AG04449 (cell line): ENCODE measurements at regions not wholly inside any gene's neighbourhood (a gene's known extent, or its start where the extent isn't known, plus 50 kb on each side); places are given as distances from the start of the nearest gene placed in this dataset.

Experiments used
- CTCF ChIA-PET: fragments of 350-600 bp; formaldehyde crosslinking; extraction: SDS; loops from one replicate; lab custom pipeline; 2021; ENCODE audit warnings: antibody characterized with exemption; lab: Yijun Ruan, JAX
- POLR2A ChIA-PET: fragments of 400-600, 350-600 bp; formaldehyde crosslinking; extraction: SDS; loops from one replicate; lab custom pipeline; 2020; ENCODE audit warnings: antibody characterized with exemption, inconsistent platforms; lab: Yijun Ruan, JAX
- DNase-seq: peaks from one replicate; pipeline ENCODE4 v3.0.0-alpha.2; 2010; ENCODE audit warnings: low read depth, low spot score
- H3K4me3 ChIP-seq: 2 replicates; pipeline ENCODE4 v1.5.1; 2011; ENCODE audit warnings: low read depth, mild to moderate bottlenecking, control low read depth, low read length
- TF ChIP-seq, protein P1 (sequence below): IDR thresholded peaks from one replicate; pipeline ENCODE4 v1.5.1; 2011; ENCODE audit warnings: mild to moderate bottlenecking, moderate library complexity, low read length, control low read depth, inconsistent platforms; ENCODE audit not compliant: insufficient read depth; ENCODE audit errors: missing control alignments

DNA sequence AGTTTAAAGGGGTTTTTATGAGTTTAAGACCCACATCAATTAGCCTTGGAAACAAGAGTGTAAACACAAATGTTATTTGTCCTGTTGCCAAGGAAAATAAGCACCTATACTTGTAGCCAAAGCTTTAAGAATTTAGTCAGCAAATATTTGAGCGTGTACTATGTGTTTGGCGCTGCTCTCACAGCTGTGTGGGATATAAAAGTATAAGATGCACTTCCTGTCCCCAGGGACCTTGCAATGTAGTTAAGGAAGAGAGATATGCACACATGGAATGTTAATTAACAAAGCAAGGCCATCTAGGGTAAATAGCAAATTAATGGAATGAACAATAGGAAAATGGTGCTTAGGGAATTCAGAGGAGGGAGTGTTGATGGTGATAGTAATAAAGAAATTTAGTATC, 134.9 kb upstream of the SRRM4 start:
- ChIA-PET POLR2A (no interaction called here), CTCF (no interaction called here)
- no peak overlapping the region for H3K4me3 ChIP-seq
- no peak for DNase-seq
- TF ChIP-seq, protein P1, sequence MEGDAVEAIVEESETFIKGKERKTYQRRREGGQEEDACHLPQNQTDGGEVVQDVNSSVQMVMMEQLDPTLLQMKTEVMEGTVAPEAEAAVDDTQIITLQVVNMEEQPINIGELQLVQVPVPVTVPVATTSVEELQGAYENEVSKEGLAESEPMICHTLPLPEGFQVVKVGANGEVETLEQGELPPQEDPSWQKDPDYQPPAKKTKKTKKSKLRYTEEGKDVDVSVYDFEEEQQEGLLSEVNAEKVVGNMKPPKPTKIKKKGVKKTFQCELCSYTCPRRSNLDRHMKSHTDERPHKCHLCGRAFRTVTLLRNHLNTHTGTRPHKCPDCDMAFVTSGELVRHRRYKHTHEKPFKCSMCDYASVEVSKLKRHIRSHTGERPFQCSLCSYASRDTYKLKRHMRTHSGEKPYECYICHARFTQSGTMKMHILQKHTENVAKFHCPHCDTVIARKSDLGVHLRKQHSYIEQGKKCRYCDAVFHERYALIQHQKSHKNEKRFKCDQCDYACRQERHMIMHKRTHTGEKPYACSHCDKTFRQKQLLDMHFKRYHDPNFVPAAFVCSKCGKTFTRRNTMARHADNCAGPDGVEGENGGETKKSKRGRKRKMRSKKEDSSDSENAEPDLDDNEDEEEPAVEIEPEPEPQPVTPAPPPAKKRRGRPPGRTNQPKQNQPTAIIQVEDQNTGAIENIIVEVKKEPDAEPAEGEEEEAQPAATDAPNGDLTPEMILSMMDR, result no peak

DNA sequence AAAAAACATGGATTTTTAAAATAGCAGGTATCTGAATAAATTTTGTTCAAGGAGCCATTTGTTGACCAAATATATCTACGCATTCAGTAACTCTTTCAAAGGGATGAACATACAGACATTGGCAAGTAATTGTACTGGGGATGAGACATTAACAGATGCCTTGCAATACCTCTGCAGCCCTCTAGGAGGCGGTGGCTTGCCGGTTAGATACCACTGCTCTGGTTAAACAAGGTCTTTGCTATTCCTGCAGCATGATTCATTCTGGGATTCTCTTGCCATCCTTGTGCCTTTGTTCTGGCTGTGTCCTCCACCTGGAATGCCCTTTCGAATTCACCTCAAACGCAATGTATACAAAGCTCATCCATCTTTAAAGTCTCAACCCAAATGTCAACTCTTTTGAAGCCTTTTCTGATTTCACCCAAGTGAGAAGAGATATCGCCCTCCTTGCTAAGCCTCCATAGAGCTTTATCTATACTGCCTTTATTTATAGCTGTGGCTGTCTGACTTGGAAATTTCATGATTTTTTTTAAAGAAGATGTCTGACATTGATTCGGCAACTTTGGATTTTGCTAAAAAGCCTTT, 131.0 kb upstream of the SRRM4 start:
- ChIA-PET CTCF (no interaction called here), POLR2A (no interaction called here)
- TF ChIP-seq, protein P1, result peak; percentile 10
- DNase-seq, result no peak
- no peak overlapping the region for H3K4me3 ChIP-seq

DNA sequence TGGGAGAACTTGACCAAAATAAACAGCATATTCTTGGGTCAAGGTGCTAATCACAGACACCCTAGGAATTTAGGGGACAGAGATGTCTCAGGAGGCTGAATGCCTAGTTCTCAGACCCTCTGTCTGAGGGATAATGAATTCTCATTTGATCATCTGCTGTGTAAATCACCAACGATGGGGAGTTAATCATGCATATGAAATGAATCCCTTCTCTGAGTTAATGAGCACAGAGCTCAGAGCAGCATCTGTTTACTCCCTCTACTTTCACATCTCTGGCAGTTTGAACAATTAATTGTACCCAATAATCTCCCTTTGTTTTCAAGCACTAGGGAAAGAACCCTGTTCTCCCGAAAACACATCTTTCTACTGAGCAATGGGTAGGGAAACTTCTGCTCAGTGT, 129.4 kb upstream of the SRRM4 start:
- TF ChIP-seq, protein P1, result no peak
- DNase-seq, result no peak
- no peak overlapping the region for H3K4me3 ChIP-seq
- ChIA-PET POLR2A (no interaction called here), CTCF (no interaction called here)

DNA sequence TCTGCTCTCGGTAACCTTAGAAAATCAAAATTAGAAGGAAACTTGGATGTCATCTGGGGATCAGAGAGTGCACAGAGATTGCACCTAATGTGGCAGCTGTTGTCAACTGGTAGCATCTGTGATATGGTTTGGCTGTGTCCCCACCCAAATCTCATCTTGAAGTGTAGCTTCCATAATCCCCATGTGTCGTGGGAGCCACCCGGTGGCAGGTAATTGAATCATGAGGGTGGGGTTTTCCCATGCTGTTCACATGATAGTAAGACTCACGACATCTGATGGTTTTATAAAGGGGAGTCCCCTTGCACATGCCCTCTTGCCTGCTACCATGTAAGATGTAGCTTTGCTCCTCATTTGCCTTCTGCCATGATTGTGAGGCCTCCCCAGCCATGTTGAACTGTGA, 127.7 kb upstream of the SRRM4 start:
- POLR2A ChIA-PET, result no interaction called here
- no peak for DNase-seq

DNA sequence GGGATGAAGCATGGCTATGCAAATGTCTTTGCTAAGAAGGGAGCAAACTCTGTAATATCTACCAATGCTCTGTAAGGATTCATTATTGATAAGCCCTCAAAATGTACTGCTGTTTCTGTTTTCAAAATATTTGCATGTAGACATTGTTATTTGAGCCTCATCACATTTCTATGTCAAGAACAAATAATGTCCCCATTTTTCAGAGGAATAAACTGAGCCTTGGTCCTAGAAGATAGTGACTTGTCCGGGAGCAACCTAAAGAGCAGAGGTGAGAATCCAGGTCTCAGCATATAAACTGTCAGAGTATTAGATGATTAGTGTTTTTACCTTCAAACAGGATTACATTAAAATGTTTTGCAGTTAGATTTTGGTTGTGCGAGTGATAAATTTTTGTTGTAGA, 125.5 kb upstream of the SRRM4 start:
- DNase-seq, result no peak
- TF ChIP-seq, protein P1, result no peak
- no peak overlapping the region for H3K4me3 ChIP-seq
- ChIA-PET CTCF (no interaction called here), POLR2A (no interaction called here)

More for the DNA sequence above, 127.7 kb upstream of the SRRM4 start:
- TF ChIP-seq, protein P1, result no peak
- no peak overlapping the region for H3K4me3 ChIP-seq
- CTCF ChIA-PET, result no interaction called here

DNA sequence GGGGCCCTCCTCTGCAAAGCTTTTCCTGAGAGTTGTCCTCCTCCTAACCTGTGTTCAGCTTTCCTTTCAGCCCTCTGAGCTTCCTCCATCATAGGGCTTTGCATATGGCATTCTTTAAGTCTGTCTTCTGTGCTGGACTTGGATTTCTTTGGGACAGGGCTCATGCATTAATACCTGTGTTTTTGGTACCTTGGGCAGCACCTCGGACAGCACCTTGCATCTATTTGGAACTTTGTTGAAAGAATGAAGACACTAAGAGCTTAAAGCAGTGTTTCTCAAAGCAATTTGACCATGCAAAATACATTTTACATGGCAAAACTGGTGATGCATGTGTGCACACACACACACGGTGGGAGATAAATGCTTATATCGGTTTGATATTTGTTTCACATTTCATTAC, 115.0 kb upstream of the SRRM4 start:
- TF ChIP-seq, protein P1, result no peak
- H3K4me3 ChIP-seq, result no peak overlapping the region
- POLR2A ChIA-PET, result no interaction called here
- DNase-seq, result no peak
- CTCF ChIA-PET, result no interaction called here
